AG09309 (cell line): ENCODE measurements at regions not wholly inside any gene's neighbourhood (a gene's known extent, or its start where the extent isn't known, plus 50 kb on each side); places are given as distances from the start of the nearest gene placed in this dataset.

Experiments
- DNase-seq: peaks from one replicate; pipeline ENCODE4 v3.0.0-alpha.2; 2010; ENCODE audit warnings: low read depth
- H3K4me3 ChIP-seq: 2 replicates; pipeline ENCODE4 v1.5.1; 2011; ENCODE audit warnings: mild to moderate bottlenecking, low read depth, low read length, moderate library complexity; ENCODE audit not compliant: control insufficient read depth
- CTCF ChIP-seq: IDR thresholded peaks from 2 replicates; pipeline ENCODE4 v1.5.1; 2011; ENCODE audit warnings: mild to moderate bottlenecking, low read depth, low read length, inconsistent platforms; ENCODE audit not compliant: insufficient read depth, control insufficient read depth; ENCODE audit errors: missing control alignments

GRCh38 chr13:22194106-22194805 lies 523.4 kb downstream of the FGF9 start:
- no peak for TF ChIP-seq CTCF
- DNase-seq, result no peak
- H3K4me3 ChIP-seq, result no peak overlapping the region

GRCh38 chr13:22195726-22196125 lies 524.9 kb downstream of the FGF9 start:
- H3K4me3 ChIP-seq, result no peak overlapping the region
- no peak for DNase-seq
- TF ChIP-seq CTCF, result no peak

GRCh38 chr13:22196777-22197176 lies 525.9 kb downstream of the FGF9 start:
- no peak for DNase-seq
- H3K4me3 ChIP-seq, result no peak overlapping the region
- no peak for TF ChIP-seq CTCF

- TF ChIP-seq CTCF, result no peak
- DNase-seq, result no peak
- no peak overlapping the region for H3K4me3 ChIP-seq
Measured at GRCh38 chr13:22198001-22198400, 527.1 kb downstream of the FGF9 start.

- TF ChIP-seq CTCF, result no peak
- H3K4me3 ChIP-seq, result no peak overlapping the region
- DNase-seq, result no peak
Measured at GRCh38 chr13:22198641-22199217, 527.9 kb downstream of the FGF9 start.

- DNase-seq, result no peak
- H3K4me3 ChIP-seq, result no peak overlapping the region
- TF ChIP-seq CTCF, result no peak
Measured at GRCh38 chr13:22200440-22200839, 529.6 kb downstream of the FGF9 start.
